ENCODE measurements at regions not wholly inside any gene's neighbourhood (a gene's known extent, or its start where the extent isn't known, plus 50 kb on each side); places are given as distances from the start of the nearest gene placed in this dataset.

DNA sequence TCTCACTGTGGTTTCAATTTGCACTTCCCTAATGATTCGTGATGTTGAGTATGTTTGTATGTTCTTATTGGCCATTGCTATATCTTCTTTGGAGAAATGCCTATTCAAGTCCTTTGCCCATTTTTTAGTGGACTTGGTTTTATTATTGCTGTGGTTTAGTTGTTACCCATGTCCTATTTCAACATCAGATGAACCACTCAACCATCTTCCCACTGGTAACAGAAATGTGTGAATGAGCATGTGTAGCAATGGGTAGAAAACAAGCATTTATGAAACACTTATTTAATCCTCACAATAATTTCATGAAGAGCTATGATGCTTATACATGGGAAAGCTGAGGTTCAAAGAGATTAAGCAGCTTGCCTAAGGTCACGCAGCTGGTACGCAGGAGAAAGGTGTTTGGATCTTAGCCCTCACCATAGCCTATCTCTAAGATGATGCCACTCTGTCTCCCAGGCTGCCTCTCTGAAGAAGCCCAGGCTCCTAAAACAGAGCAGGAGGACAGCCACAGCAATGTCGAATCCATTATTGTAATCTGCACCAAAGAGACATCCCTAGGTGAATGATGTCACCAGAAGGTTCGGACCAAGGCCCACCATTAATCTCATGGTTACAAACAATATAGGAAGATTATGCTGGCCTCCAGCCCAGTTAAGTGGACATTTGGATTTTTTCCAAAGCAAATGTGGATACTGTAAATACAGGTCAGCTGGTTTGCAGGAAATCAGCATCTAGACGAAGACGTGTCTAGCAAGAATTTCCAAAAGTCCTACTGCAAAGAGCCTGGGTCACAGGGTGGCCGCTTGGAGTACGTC, 447.6 kb upstream of the ZMIZ1 start:
- H3K27ac Mint-ChIP-seq (ENCODE audit: unreplicated experiment): no peak overlapping the region
- no peak for DNase-seq (ENCODE audit: extremely low spot score, unreplicated experiment)
- no peaks in the 10 kb centered on the region for H3K36me3 Mint-ChIP-seq (ENCODE audit: unreplicated experiment)
- peaks cover 74% of the 10 kb centered on the region for H3K27me3 Mint-ChIP-seq (ENCODE audit: unreplicated experiment)
- no peak overlapping the region for H3K4me3 Mint-ChIP-seq (ENCODE audit: unreplicated experiment)
- TF ChIP-seq, protein P1, sequence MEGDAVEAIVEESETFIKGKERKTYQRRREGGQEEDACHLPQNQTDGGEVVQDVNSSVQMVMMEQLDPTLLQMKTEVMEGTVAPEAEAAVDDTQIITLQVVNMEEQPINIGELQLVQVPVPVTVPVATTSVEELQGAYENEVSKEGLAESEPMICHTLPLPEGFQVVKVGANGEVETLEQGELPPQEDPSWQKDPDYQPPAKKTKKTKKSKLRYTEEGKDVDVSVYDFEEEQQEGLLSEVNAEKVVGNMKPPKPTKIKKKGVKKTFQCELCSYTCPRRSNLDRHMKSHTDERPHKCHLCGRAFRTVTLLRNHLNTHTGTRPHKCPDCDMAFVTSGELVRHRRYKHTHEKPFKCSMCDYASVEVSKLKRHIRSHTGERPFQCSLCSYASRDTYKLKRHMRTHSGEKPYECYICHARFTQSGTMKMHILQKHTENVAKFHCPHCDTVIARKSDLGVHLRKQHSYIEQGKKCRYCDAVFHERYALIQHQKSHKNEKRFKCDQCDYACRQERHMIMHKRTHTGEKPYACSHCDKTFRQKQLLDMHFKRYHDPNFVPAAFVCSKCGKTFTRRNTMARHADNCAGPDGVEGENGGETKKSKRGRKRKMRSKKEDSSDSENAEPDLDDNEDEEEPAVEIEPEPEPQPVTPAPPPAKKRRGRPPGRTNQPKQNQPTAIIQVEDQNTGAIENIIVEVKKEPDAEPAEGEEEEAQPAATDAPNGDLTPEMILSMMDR (IDR thresholded peaks at IDR 0.05): no peak
- H3K9me3 Mint-ChIP-seq (ENCODE audit: unreplicated experiment): no peaks in the 10 kb centered on the region
- peaks cover 4% of the 10 kb centered on the region for H3K4me1 Mint-ChIP-seq (ENCODE audit: unreplicated experiment)

DNA sequence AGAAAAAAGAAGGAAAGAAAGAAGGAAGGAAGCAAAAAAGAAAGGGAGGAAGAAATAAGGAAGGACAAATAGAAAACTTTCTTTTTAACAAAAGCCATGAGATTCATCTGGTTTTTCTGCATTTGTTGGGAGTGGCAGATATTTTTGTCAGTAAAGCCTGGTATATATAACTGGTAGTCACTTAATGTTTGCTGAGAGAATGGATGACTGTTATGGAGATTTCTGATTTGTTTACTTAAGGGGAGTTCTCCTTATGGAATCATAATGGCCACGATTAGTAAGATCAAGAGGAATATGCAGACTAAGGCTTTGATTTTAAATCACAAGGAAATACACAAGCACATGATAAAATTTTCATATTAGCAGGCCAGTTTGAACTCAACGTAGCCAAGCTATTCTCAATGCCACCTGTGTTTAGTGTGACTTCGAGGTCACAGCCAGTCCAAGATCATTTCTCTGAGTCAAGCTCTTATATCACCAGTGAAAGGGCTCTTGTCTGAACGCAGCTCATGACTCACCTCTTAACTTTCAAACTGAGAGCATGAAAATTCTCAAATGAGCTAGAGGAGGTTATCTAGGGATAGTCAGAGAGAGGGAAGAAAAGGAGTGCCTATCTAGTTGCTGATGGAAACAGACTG, 445.1 kb upstream of the ZMIZ1 start:
- DNase-seq (ENCODE audit: extremely low spot score, unreplicated experiment): no peak
- Mint-ChIP-seq H3K27ac (ENCODE audit: unreplicated experiment) (no peak overlapping the region), H3K9me3 (ENCODE audit: unreplicated experiment) (no peaks in the 10 kb centered on the region), H3K4me1 (ENCODE audit: unreplicated experiment) (peaks cover 4% of the 10 kb centered on the region), H3K4me3 (ENCODE audit: unreplicated experiment) (no peak overlapping the region), H3K27me3 (ENCODE audit: unreplicated experiment) (peaks cover 78% of the 10 kb centered on the region), H3K36me3 (ENCODE audit: unreplicated experiment) (no peaks in the 10 kb centered on the region)
- TF ChIP-seq, protein P1 (IDR thresholded peaks at IDR 0.05): no peak

GRCh38 chr10:78624791-78625190, 444.0 kb upstream of the ZMIZ1 start:
- peak; percentile 40 for DNase-seq (ENCODE audit: extremely low spot score, unreplicated experiment)
- Mint-ChIP-seq H3K4me1 (ENCODE audit: unreplicated experiment) (peaks cover 4% of the 10 kb centered on the region), H3K27me3 (ENCODE audit: unreplicated experiment) (peaks cover 69% of the 10 kb centered on the region), H3K9me3 (ENCODE audit: unreplicated experiment) (no peaks in the 10 kb centered on the region), H3K4me3 (ENCODE audit: unreplicated experiment) (no peak overlapping the region), H3K27ac (ENCODE audit: unreplicated experiment) (no peak overlapping the region), H3K36me3 (ENCODE audit: unreplicated experiment) (no peaks in the 10 kb centered on the region)
- TF ChIP-seq, protein P1 (IDR thresholded peaks at IDR 0.05): no peak

DNA sequence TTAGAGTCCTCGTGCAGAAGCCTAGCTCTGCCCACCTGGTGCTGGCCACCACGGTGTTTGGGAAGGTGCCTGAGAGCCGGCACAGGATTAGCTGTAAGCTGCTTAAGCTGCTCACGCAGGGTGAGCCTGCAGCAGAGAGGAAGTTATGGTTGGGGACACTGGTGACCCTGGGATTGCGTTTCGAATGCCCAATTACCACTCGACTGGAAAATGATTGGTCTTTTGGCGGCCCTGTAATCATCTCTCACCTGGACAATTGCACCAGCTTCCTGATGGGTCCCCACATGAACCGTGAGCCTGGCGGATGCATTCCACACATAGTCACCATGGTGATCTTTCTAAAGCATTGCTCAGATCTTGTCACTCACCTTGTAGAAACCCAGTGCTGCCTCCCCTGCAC, 442.3 kb upstream of the ZMIZ1 start:
- Mint-ChIP-seq H3K9me3 (ENCODE audit: unreplicated experiment) (no peaks in the 10 kb centered on the region), H3K27me3 (ENCODE audit: unreplicated experiment) (peaks cover 52% of the 10 kb centered on the region), H3K4me1 (ENCODE audit: unreplicated experiment) (peaks cover 17% of the 10 kb centered on the region), H3K4me3 (ENCODE audit: unreplicated experiment) (no peak overlapping the region), H3K36me3 (ENCODE audit: unreplicated experiment) (no peaks in the 10 kb centered on the region), H3K27ac (ENCODE audit: unreplicated experiment) (no peak overlapping the region)
- TF ChIP-seq, protein P1 (IDR thresholded peaks at IDR 0.05): no peak
- DNase-seq (ENCODE audit: extremely low spot score, unreplicated experiment): no peak

DNA sequence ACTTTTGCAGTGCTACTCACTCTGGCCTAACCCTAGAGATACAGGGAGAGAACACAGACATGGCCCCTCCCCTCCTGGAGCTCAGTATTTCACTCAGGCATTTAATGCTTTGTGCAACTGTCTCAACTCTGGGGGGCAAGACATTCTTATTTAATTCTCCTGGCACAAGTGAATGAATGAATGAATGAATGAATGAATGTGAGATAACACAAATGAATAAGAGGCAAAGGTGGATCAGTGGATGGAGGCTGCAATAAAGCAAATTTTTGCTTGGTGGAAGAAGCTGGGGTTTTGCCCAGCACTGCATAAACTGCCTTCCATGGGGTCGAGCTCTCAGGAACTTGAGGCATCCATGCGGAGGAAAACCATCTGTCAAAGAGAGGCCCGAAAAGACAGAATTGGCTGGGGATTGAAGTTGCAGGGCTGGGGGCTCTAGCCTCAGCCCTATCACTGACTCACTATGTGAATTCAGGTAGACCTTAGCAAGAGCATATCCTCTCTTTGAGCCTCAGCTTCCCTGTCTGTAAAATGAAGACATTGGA, 441.4 kb upstream of the ZMIZ1 start:
- H3K27me3 Mint-ChIP-seq (ENCODE audit: unreplicated experiment): peaks cover 44% of the 10 kb centered on the region
- peak; percentile 38 for DNase-seq (ENCODE audit: extremely low spot score, unreplicated experiment)
- no peaks in the 10 kb centered on the region for H3K9me3 Mint-ChIP-seq (ENCODE audit: unreplicated experiment)
- H3K36me3 Mint-ChIP-seq (ENCODE audit: unreplicated experiment): no peaks in the 10 kb centered on the region
- H3K4me3 Mint-ChIP-seq (ENCODE audit: unreplicated experiment): no peak overlapping the region
- no peak overlapping the region for H3K27ac Mint-ChIP-seq (ENCODE audit: unreplicated experiment)
- TF ChIP-seq, protein P1 (IDR thresholded peaks at IDR 0.05): no peak
- peaks cover 25% of the 10 kb centered on the region for H3K4me1 Mint-ChIP-seq (ENCODE audit: unreplicated experiment)
